ENCODE measurements at regions not wholly inside any gene's neighbourhood (a gene's known extent, or its start where the extent isn't known, plus 50 kb on each side); places are given as distances from the start of the nearest gene placed in this dataset.

- FAIRE-seq (no peak), DNase-seq (ENCODE audit: low read depth, low spot score) (no peak)
- H3K27me3 ChIP-seq (ENCODE audit: control insufficient read depth in 2 of 2, insufficient read depth in 2 of 2, low read length in 2 of 2) = no peaks in the 10 kb centered on the region
- H3K4me1 ChIP-seq (ENCODE audit: control insufficient read depth, extremely low read depth, insufficient read depth, low read length) = no peaks in the 10 kb centered on the region
- no peak for TF ChIP-seq MAX (IDR thresholded peaks at IDR 0.05; ENCODE audit: insufficient read depth, insufficient read length)
- H3K36me3 ChIP-seq (ENCODE audit: control insufficient read depth in 2 of 2, extremely low read depth in 1 of 2, insufficient read depth in 2 of 2, low read length in 2 of 2) = no peaks in the 10 kb centered on the region
- CTCF ChIA-PET = no interaction called here
- H3K4me2 ChIP-seq (ENCODE audit: insufficient read depth, low read length) = no peak overlapping the region
- H2AFZ ChIP-seq (ENCODE audit: low read depth, low read length) = no peak overlapping the region
- H3K27ac ChIP-seq (ENCODE audit: insufficient read depth, low read depth, low read length) = no peak overlapping the region
- no peaks in the 10 kb centered on the region for H3K9me3 ChIP-seq (replicated peaks; ENCODE audit: control insufficient read depth, insufficient read depth, low read length)
- no TSS peak for BruUV-seq (replicated peaks)
- H3K9ac ChIP-seq (replicated peaks; ENCODE audit: extremely low read depth, insufficient read depth, low read length) = no peak overlapping the region
- no peaks in the 10 kb centered on the region for H3K9me1 ChIP-seq (replicated peaks; ENCODE audit: control insufficient read depth, extremely low read depth, insufficient read depth, low read length)
- no peaks in the 10 kb centered on the region for H4K20me1 ChIP-seq (replicated peaks; ENCODE audit: control insufficient read depth, extremely low read depth, insufficient read depth, low read length)
- no peak overlapping the region for H3K4me3 ChIP-seq (replicated peaks in 1 of 3; ENCODE audit: insufficient read depth in 1 of 3, low read depth in 1 of 3, low read length in 3 of 3)
- H3K79me2 ChIP-seq (ENCODE audit: control insufficient read depth, insufficient read depth, low read length) = no peaks in the 10 kb centered on the region
- dilution Hi-C loops (cut with MboI; ENCODE audit: extremely low pct_ligation_motif_present, low sequenced_read_pairs) (no loop called here), intact Hi-C loops (cut with micrococcal nuclease) (no loop called here)
- POLR2A ChIA-PET = no interaction called here
Observed at GRCh38 chr11:112769170-112769569, 192.1 kb upstream of the NCAM1 start.

GRCh38 chr11:112769584-112769983 lies 191.6 kb upstream of the NCAM1 start:
- no peaks in the 10 kb centered on the region for H3K79me2 ChIP-seq (ENCODE audit: control insufficient read depth, insufficient read depth, low read length)
- TF ChIP-seq JUN (IDR thresholded peaks at IDR 0.05; ENCODE audit: borderline replicate concordance, insufficient read depth, insufficient read length, low read depth) = no peak
- no peak for TF ChIP-seq MYC (IDR thresholded peaks at IDR 0.05; ENCODE audit: low read depth, low read length)
- TF ChIP-seq MAX (IDR thresholded peaks at IDR 0.05; ENCODE audit: insufficient read depth, insufficient read length) = no peak
- TF ChIP-seq FOS (IDR thresholded peaks at IDR 0.05; ENCODE audit: borderline replicate concordance, insufficient read depth, low read length) = no peak
- no peak for TF ChIP-seq EZH2 (IDR thresholded peaks at IDR 0.05; ENCODE audit: borderline replicate concordance, low read depth, low read length, severe bottlenecking)
- TF ChIP-seq CTCF (IDR thresholded peaks at IDR 0.05; ENCODE audit: extremely low read depth in 1 of 2, insufficient read depth in 1 of 2, low read depth in 1 of 2, low read length in 2 of 2) = no peak
- no peak for TF ChIP-seq GATA2 (IDR thresholded peaks at IDR 0.05; ENCODE audit: insufficient read depth, insufficient read length, low read depth, low read length)
- no peak for TF ChIP-seq POLR2AphosphoS5 (IDR thresholded peaks at IDR 0.05; ENCODE audit: insufficient read depth, low read depth, low read length)
- no peak for TF ChIP-seq POLR2A (IDR thresholded peaks at IDR 0.05; ENCODE audit: low read depth, low read length)
- ChIA-PET POLR2A (no interaction called here), CTCF (no interaction called here)
- H3K4me2 ChIP-seq (ENCODE audit: insufficient read depth, low read length) = no peak overlapping the region
- DNase-seq (ENCODE audit: low read depth, low spot score) = no peak
- BruUV-seq (replicated peaks) = no TSS peak
- no peaks in the 10 kb centered on the region for H3K27me3 ChIP-seq (ENCODE audit: control insufficient read depth in 2 of 2, insufficient read depth in 2 of 2, low read length in 2 of 2)
- no peaks in the 10 kb centered on the region for H3K9me1 ChIP-seq (replicated peaks; ENCODE audit: control insufficient read depth, extremely low read depth, insufficient read depth, low read length)
- no peaks in the 10 kb centered on the region for H3K36me3 ChIP-seq (ENCODE audit: control insufficient read depth in 2 of 2, extremely low read depth in 1 of 2, insufficient read depth in 2 of 2, low read length in 2 of 2)
- dilution Hi-C loops (cut with MboI; ENCODE audit: extremely low pct_ligation_motif_present, low sequenced_read_pairs) = no loop called here
- no peaks in the 10 kb centered on the region for H3K9me3 ChIP-seq (replicated peaks; ENCODE audit: control insufficient read depth, insufficient read depth, low read length)
- H3K4me3 ChIP-seq (replicated peaks in 1 of 3; ENCODE audit: insufficient read depth in 1 of 3, low read depth in 1 of 3, low read length in 3 of 3) = no peak overlapping the region
- H2AFZ ChIP-seq (ENCODE audit: low read depth, low read length) = no peak overlapping the region
- no peaks in the 10 kb centered on the region for H4K20me1 ChIP-seq (replicated peaks; ENCODE audit: control insufficient read depth, extremely low read depth, insufficient read depth, low read length)
- FAIRE-seq = no peak
- no peak overlapping the region for H3K27ac ChIP-seq (ENCODE audit: insufficient read depth, low read depth, low read length)
- H3K4me1 ChIP-seq (ENCODE audit: control insufficient read depth, extremely low read depth, insufficient read depth, low read length) = no peaks in the 10 kb centered on the region
- intact Hi-C loops (cut with micrococcal nuclease) = no loop called here
- H3K9ac ChIP-seq (replicated peaks; ENCODE audit: extremely low read depth, insufficient read depth, low read length) = no peak overlapping the region
